ENCODE measurements at regions not wholly inside any gene's neighbourhood (a gene's known extent, or its start where the extent isn't known, plus 50 kb on each side); places are given as distances from the start of the nearest gene placed in this dataset.

DNA sequence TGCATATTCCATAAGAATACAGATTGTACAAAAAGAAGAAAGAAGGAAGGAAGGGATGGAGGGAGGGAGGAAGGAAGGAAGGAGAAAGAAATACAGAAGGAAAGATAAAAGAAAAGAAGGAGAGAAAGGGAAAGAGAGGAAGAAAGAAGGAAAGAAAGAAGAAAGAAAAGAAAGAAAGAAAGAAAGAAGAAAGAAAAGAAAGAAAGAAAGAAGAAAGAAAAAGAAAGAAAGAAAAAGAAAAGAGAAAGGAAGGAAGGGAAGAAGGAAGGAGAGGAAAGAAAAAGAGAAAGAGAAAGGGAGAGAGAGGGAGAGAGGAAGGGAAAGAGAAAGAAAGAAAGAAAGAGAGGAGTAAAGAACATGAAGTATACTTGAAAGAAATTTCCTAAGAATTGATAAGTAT lies 577.9 kb upstream of the ALCAM start:
- FAIRE-seq (no peak), ATAC-seq (no peak), DNase-seq (ENCODE audit: low read depth in 1 of 2, low spot score in 1 of 2) (no peak)
- ChIA-PET CTCF (no interaction called here), POLR2A (no interaction called here)
- no peak overlapping the region for H3K4me3 ChIP-seq
- H3K9me3 ChIP-seq: no peaks in the 10 kb centered on the region
- no peak for TF ChIP-seq POLR2A (IDR thresholded peaks at IDR 0.05; ENCODE audit: low read length)
- no peak for TF ChIP-seq PHF8 (IDR thresholded peaks at IDR 0.05; ENCODE audit: borderline replicate concordance, low read depth)
- TF ChIP-seq SREBF2 (IDR thresholded peaks at IDR 0.05): no peak
- no peak for TF ChIP-seq SMC3 (IDR thresholded peaks at IDR 0.05)
- TF ChIP-seq FOSB (CRISPR knock-in tag; IDR thresholded peaks at IDR 0.05): no peak
- TF ChIP-seq ZC3H11A (IDR thresholded peaks at IDR 0.05): no peak
- TF ChIP-seq, protein P1, sequence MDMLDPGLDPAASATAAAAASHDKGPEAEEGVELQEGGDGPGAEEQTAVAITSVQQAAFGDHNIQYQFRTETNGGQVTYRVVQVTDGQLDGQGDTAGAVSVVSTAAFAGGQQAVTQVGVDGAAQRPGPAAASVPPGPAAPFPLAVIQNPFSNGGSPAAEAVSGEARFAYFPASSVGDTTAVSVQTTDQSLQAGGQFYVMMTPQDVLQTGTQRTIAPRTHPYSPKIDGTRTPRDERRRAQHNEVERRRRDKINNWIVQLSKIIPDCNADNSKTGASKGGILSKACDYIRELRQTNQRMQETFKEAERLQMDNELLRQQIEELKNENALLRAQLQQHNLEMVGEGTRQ (IDR thresholded peaks at IDR 0.05): no peak
- no peak for TF ChIP-seq EHF (CRISPR knock-in tag; IDR thresholded peaks at IDR 0.05)
- TF ChIP-seq FOSL2 (IDR thresholded peaks at IDR 0.05): no peak
- TF ChIP-seq FOSL2 (CRISPR knock-in tag; IDR thresholded peaks at IDR 0.05): no peak
- TF ChIP-seq KDM1A (IDR thresholded peaks at IDR 0.05; ENCODE audit: low read depth): no peak
- TF ChIP-seq, protein P2, sequence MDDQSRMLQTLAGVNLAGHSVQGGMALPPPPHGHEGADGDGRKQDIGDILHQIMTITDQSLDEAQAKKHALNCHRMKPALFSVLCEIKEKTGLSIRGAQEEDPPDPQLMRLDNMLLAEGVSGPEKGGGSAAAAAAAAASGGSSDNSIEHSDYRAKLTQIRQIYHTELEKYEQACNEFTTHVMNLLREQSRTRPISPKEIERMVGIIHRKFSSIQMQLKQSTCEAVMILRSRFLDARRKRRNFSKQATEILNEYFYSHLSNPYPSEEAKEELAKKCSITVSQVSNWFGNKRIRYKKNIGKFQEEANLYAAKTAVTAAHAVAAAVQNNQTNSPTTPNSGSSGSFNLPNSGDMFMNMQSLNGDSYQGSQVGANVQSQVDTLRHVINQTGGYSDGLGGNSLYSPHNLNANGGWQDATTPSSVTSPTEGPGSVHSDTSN (IDR thresholded peaks at IDR 0.05): no peak
- H3K4me2 ChIP-seq: no peak overlapping the region
- no peaks in the 10 kb centered on the region for H3K4me1 ChIP-seq
- no peak overlapping the region for H3K27ac ChIP-seq

DNA sequence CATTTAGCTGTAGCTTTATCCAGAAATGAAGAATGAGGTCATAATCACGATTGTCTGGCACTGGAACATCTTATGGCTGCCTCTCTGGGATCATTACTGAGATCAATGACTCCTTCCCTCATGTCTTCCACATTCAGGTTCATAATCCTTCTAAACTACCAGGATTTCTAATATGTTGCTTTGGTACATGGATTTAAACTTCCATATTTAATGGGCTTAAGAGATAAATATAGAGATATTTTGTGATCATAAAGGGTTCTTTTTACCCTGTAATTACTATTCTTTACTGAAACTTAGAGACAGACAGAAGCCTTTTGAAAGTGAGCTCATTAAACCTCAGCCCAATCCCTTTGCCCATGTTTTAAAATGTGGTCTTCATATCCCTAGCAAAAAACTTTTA lies 575.4 kb upstream of the ALCAM start:
- no peak for TF ChIP-seq RFX5 (IDR thresholded peaks at IDR 0.05)
- no peak for TF ChIP-seq EHF (CRISPR knock-in tag; IDR thresholded peaks at IDR 0.05)
- TF ChIP-seq FOXS1 (CRISPR knock-in tag; IDR thresholded peaks at IDR 0.05): no peak
- TF ChIP-seq ZNF302 (CRISPR knock-in tag; IDR thresholded peaks at IDR 0.05): no peak
- TF ChIP-seq, protein P1 (IDR thresholded peaks at IDR 0.05): no peak
- TF ChIP-seq HOXA7 (CRISPR knock-in tag; IDR thresholded peaks at IDR 0.05): no peak
- no peak for TF ChIP-seq RARB (CRISPR knock-in tag; IDR thresholded peaks at IDR 0.05)
- no peak for TF ChIP-seq KDM5A (IDR thresholded peaks at IDR 0.05)
- TF ChIP-seq, protein P3, sequence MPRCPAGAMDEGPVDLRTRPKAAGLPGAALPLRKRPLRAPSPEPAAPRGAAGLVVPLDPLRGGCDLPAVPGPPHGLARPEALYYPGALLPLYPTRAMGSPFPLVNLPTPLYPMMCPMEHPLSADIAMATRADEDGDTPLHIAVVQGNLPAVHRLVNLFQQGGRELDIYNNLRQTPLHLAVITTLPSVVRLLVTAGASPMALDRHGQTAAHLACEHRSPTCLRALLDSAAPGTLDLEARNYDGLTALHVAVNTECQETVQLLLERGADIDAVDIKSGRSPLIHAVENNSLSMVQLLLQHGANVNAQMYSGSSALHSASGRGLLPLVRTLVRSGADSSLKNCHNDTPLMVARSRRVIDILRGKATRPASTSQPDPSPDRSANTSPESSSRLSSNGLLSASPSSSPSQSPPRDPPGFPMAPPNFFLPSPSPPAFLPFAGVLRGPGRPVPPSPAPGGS (IDR thresholded peaks at IDR 0.05): no peak
- ATAC-seq (no peak), FAIRE-seq (no peak), DNase-seq (ENCODE audit: low read depth in 1 of 2, low spot score in 1 of 2) (no peak)
- H3K4me3 ChIP-seq: no peak overlapping the region
- CTCF ChIA-PET: no interaction called here
- H3K27ac ChIP-seq: no peak overlapping the region
- no peaks in the 10 kb centered on the region for H3K4me1 ChIP-seq
- no peak overlapping the region for H3K4me2 ChIP-seq
- POLR2A ChIA-PET: no interaction called here
- H3K9me3 ChIP-seq: no peaks in the 10 kb centered on the region
- WGBS (ENCODE audit: missing lambda C conversion rate): 4% methylated on average over 1 of the region's 1 CpG

DNA sequence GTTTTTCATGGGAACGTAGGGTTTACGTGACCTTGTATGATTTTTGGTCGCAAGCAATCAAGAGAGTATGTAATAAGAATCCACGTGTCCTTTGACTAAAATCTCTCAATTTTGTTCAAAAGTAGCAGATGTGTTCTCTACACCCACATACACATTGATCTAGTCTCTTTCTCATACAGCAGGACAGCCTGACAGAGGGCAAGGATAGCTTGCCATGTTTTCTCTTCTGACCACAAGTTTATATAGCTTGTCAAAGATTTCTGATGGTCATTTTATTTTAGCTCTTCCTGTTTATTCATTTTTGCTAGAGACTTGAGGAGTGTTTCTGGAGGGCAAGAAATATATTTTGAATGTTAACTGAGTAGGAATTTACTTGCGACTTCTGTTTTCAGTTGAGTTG lies 570.2 kb upstream of the ALCAM start:
- H3K4me1 ChIP-seq: no peaks in the 10 kb centered on the region
- H3K4me3 ChIP-seq: no peak overlapping the region
- POLR2A ChIA-PET: no interaction called here
- no peaks in the 10 kb centered on the region for H3K9me3 ChIP-seq
- 67% methylated on average over 5 of the region's 5 CpGs for WGBS (ENCODE audit: missing lambda C conversion rate)
- no peak overlapping the region for H3K4me2 ChIP-seq
- CTCF ChIA-PET: no interaction called here
- DNase-seq (ENCODE audit: low read depth in 1 of 2, low spot score in 1 of 2) (no peak), FAIRE-seq (no peak), ATAC-seq (no peak)
- no peak overlapping the region for H3K27ac ChIP-seq
- TF ChIP-seq HEYL (CRISPR knock-in tag; IDR thresholded peaks at IDR 0.05) (no peak), EP300 (IDR thresholded peaks at IDR 0.05) (no peak), ZSCAN20 (CRISPR knock-in tag; IDR thresholded peaks at IDR 0.05) (no peak), PHF8 (IDR thresholded peaks at IDR 0.05; ENCODE audit: borderline replicate concordance, low read depth) (no peak), HOXB13 (CRISPR knock-in tag; IDR thresholded peaks at IDR 0.05; ENCODE audit: low read depth) (no peak), CEBPB (IDR thresholded peaks at IDR 0.05) (no peak), SREBF2 (IDR thresholded peaks at IDR 0.05) (no peak), CBX2 (IDR thresholded peaks at IDR 0.05; ENCODE audit: borderline replicate concordance, low read depth) (no peak), TP53 (CRISPR knock-in tag; IDR thresholded peaks at IDR 0.05) (no peak), KDM1A (IDR thresholded peaks at IDR 0.05; ENCODE audit: low read depth) (no peak), ESRRA (IDR thresholded peaks at IDR 0.05; ENCODE audit: borderline replicate concordance, low read length) (no peak), NR3C1 (IDR thresholded peaks at IDR 0.05) (no peak), MYC (IDR thresholded peaks at IDR 0.05; ENCODE audit: borderline replicate concordance, low read length) (no peak)
- TF ChIP-seq, protein P4, sequence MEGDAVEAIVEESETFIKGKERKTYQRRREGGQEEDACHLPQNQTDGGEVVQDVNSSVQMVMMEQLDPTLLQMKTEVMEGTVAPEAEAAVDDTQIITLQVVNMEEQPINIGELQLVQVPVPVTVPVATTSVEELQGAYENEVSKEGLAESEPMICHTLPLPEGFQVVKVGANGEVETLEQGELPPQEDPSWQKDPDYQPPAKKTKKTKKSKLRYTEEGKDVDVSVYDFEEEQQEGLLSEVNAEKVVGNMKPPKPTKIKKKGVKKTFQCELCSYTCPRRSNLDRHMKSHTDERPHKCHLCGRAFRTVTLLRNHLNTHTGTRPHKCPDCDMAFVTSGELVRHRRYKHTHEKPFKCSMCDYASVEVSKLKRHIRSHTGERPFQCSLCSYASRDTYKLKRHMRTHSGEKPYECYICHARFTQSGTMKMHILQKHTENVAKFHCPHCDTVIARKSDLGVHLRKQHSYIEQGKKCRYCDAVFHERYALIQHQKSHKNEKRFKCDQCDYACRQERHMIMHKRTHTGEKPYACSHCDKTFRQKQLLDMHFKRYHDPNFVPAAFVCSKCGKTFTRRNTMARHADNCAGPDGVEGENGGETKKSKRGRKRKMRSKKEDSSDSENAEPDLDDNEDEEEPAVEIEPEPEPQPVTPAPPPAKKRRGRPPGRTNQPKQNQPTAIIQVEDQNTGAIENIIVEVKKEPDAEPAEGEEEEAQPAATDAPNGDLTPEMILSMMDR (IDR thresholded peaks at IDR 0.05): no peak
- TF ChIP-seq, protein P5, sequence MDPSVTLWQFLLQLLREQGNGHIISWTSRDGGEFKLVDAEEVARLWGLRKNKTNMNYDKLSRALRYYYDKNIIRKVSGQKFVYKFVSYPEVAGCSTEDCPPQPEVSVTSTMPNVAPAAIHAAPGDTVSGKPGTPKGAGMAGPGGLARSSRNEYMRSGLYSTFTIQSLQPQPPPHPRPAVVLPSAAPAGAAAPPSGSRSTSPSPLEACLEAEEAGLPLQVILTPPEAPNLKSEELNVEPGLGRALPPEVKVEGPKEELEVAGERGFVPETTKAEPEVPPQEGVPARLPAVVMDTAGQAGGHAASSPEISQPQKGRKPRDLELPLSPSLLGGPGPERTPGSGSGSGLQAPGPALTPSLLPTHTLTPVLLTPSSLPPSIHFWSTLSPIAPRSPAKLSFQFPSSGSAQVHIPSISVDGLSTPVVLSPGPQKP (IDR thresholded peaks at IDR 0.05; ENCODE audit: low read depth, low read length): no peak
- TF ChIP-seq, protein P6, sequence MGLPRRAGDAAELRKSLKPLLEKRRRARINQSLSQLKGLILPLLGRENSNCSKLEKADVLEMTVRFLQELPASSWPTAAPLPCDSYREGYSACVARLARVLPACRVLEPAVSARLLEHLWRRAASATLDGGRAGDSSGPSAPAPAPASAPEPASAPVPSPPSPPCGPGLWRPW (IDR thresholded peaks at IDR 0.05): no peak

Data from A549 (cell line).